ENCODE measurements at regions not wholly inside any gene's neighbourhood (a gene's known extent, or its start where the extent isn't known, plus 50 kb on each side); places are given as distances from the start of the nearest gene placed in this dataset.
"Not testable (repeated sequence)": the region's sequence is repeated elsewhere in the genome, so short reads cannot be mapped to it uniquely, and the experiment has no call there.

GRCh38 chr2:64934530-64934929 lies 54.7 kb upstream of the SLC1A4 start:
- no peak for DNase-seq (ENCODE audit: extremely low read depth, low read depth)
- no peak for TF ChIP-seq CTCF (IDR thresholded peaks at IDR 0.05; ENCODE audit: low read depth, low read length, missing control alignments)

GRCh38 chr2:64936809-64937208 lies 52.4 kb upstream of the SLC1A4 start:
- no peak overlapping the region for H3K4me3 ChIP-seq (replicated peaks; ENCODE audit: low read depth, low read length)
- DNase-seq (ENCODE audit: extremely low read depth, low read depth), result no peak
- TF ChIP-seq CTCF (IDR thresholded peaks at IDR 0.05; ENCODE audit: low read depth, low read length, missing control alignments), result no peak

More at GRCh38 chr2:64934530-64934929, 54.7 kb upstream of the SLC1A4 start:
- no peak overlapping the region for H3K4me3 ChIP-seq (replicated peaks; ENCODE audit: low read depth, low read length)

GRCh38 chr2:64937314-64937686 lies 51.9 kb upstream of the SLC1A4 start:
- not testable (repeated sequence) for DNase-seq (ENCODE audit: extremely low read depth, low read depth); H3K4me3 ChIP-seq (replicated peaks; ENCODE audit: low read depth, low read length)

- no peak for TF ChIP-seq CTCF (IDR thresholded peaks at IDR 0.05; ENCODE audit: low read depth, low read length, missing control alignments)
- H3K4me3 ChIP-seq (replicated peaks; ENCODE audit: low read depth, low read length), result no peak overlapping the region
- DNase-seq (ENCODE audit: extremely low read depth, low read depth), result no peak
Measured at GRCh38 chr2:64937687-64938491, 51.3 kb upstream of the SLC1A4 start.

- no peak for DNase-seq (ENCODE audit: extremely low read depth, low read depth)
- no peak for TF ChIP-seq CTCF (IDR thresholded peaks at IDR 0.05; ENCODE audit: low read depth, low read length, missing control alignments)
- no peak overlapping the region for H3K4me3 ChIP-seq (replicated peaks; ENCODE audit: low read depth, low read length)
Measured at GRCh38 chr2:64938607-64939285, 50.5 kb upstream of the SLC1A4 start.

GRCh38 chr2:64939332-64939917 lies 49.8 kb upstream of the SLC1A4 start:
- DNase-seq (ENCODE audit: extremely low read depth, low read depth), result no peak
- TF ChIP-seq CTCF (IDR thresholded peaks at IDR 0.05; ENCODE audit: low read depth, low read length, missing control alignments), result no peak
- no peak overlapping the region for H3K4me3 ChIP-seq (replicated peaks; ENCODE audit: low read depth, low read length)

All from HFF-Myc (cell line).